Lung (tissue), 11 donors: ENCODE measurements at regions not wholly inside any gene's neighbourhood (a gene's known extent, or its start where the extent isn't known, plus 50 kb on each side); places are given as distances from the start of the nearest gene placed in this dataset.
"Not testable (repeated sequence)": the region's sequence is repeated elsewhere in the genome, so short reads cannot be mapped to it uniquely, and the experiment has no call there.

Experiments used
- ATAC-seq: fragments of 200-7000 bp; cut with Tn5 transposase; one replicate; pipeline ENCODE4 v1.9.1; 2020; ENCODE audit warnings: moderate number of reproducible peaks; ENCODE audit not compliant: insufficient read depth, low FRiP score
- DNase-seq, 3 donors: peaks; one replicate each; pipeline ENCODE4 v3.0.0-alpha.2; 2013 to 2017
- H3K27ac ChIP-seq, 2 donors: one replicate each; pipeline ENCODE4 v1.5.1; 2013; ENCODE audit warnings: mild to moderate bottlenecking in 2 of 2, moderate library complexity in 2 of 2, control low read depth in 1 of 2, inconsistent platforms in 1 of 2, low read depth in 1 of 2, low read length in 1 of 2
- H3K27me3 ChIP-seq, 3 donors: one replicate each; pipeline ENCODE4 v1.5.1; 2013; ENCODE audit warnings: low read length in 2 of 3; ENCODE audit not compliant: control insufficient read depth in 3 of 3, insufficient read depth in 3 of 3
- H3K36me3 ChIP-seq, 4 donors: one replicate each; pipeline ENCODE4 v1.5.1; 2013; ENCODE audit warnings: low read length in 4 of 4, mild to moderate bottlenecking in 1 of 4, moderate library complexity in 1 of 4; ENCODE audit not compliant: control insufficient read depth in 4 of 4, insufficient read depth in 4 of 4
- H3K4me1 ChIP-seq, 5 donors: one replicate each; pipeline ENCODE4 v1.5.1; 2013; ENCODE audit warnings: low read length in 5 of 5, mild to moderate bottlenecking in 2 of 5, moderate library complexity in 1 of 5; ENCODE audit not compliant: control insufficient read depth in 5 of 5, insufficient read depth in 5 of 5
- H3K4me3 ChIP-seq: one replicate; pipeline ENCODE4 v1.5.1; 2013; ENCODE audit warnings: mild to moderate bottlenecking, control low read depth, moderate library complexity
- H3K9ac ChIP-seq, 2 donors: one replicate each; pipeline ENCODE4 v1.5.1; 2013; ENCODE audit warnings: low read length in 2 of 2, control low read depth in 1 of 2; ENCODE audit not compliant: insufficient read depth in 1 of 2
- H3K9me3 ChIP-seq, 4 donors: one replicate each; pipeline ENCODE4 v1.5.1; 2013; ENCODE audit warnings: low read length in 3 of 4, mild to moderate bottlenecking in 1 of 4, moderate library complexity in 1 of 4; ENCODE audit not compliant: control insufficient read depth in 4 of 4, insufficient read depth in 3 of 4
- WGBS, 2 donors: extraction: QIAGEN DNeasy Blood & Tissue Kit; methylation state at CpG; one replicate each; pipeline ENCODE4 v1.1.7; 2013; 5-methylcytosine and 5-hydroxymethylcytosine counted together
- TF ChIP-seq, protein P1 (sequence below): IDR thresholded peaks from 2 replicates; pipeline ENCODE4 v1.5.1; 2012; ENCODE audit warnings: mild to moderate bottlenecking; ENCODE audit errors: control extremely low read depth, extremely low read depth
- donor health status: control.
- donor health status: control.
- donor health status: Bipolar disorder and iron deficiency.
- donor health status: healthy.
- donor health status: DM: yes; HTN: yes; CAD: no.

DNA sequence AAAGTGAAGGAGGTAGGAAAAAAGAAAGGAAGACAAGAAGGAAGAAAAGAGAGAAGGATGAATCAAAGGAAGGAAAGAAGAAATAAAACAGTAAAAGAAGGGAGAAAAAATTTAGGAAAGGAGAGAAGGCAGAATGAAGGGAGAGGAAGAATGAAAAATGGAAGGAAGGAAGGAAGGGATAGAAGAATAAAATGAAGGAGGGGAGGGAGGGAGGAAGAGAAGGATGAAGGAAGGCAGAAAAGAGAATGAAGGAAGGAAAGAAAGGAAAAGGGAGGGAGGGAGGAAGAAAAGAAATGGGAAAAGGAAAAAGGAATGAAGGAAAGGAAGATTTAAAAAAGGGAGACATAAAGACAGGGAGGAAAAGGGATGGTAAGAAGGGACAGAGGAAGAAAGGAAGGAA is 393.7 kb upstream of the GRM7 start:
- H3K36me3 ChIP-seq: no peaks in the 10 kb centered on the region
- H3K9me3 ChIP-seq: peaks cover 0 to 2% (median 0%) of the 10 kb centered on the region in 4 donors
- TF ChIP-seq, protein P1, sequence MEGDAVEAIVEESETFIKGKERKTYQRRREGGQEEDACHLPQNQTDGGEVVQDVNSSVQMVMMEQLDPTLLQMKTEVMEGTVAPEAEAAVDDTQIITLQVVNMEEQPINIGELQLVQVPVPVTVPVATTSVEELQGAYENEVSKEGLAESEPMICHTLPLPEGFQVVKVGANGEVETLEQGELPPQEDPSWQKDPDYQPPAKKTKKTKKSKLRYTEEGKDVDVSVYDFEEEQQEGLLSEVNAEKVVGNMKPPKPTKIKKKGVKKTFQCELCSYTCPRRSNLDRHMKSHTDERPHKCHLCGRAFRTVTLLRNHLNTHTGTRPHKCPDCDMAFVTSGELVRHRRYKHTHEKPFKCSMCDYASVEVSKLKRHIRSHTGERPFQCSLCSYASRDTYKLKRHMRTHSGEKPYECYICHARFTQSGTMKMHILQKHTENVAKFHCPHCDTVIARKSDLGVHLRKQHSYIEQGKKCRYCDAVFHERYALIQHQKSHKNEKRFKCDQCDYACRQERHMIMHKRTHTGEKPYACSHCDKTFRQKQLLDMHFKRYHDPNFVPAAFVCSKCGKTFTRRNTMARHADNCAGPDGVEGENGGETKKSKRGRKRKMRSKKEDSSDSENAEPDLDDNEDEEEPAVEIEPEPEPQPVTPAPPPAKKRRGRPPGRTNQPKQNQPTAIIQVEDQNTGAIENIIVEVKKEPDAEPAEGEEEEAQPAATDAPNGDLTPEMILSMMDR: no peak
- no peak overlapping the region for H3K4me3 ChIP-seq
- no peak overlapping the region for H3K9ac ChIP-seq
- DNase-seq (no peak), ATAC-seq (no peak)
- H3K27me3 ChIP-seq: no peaks in the 10 kb centered on the region
- no peaks in the 10 kb centered on the region for H3K4me1 ChIP-seq
- H3K27ac ChIP-seq: no peak overlapping the region

DNA sequence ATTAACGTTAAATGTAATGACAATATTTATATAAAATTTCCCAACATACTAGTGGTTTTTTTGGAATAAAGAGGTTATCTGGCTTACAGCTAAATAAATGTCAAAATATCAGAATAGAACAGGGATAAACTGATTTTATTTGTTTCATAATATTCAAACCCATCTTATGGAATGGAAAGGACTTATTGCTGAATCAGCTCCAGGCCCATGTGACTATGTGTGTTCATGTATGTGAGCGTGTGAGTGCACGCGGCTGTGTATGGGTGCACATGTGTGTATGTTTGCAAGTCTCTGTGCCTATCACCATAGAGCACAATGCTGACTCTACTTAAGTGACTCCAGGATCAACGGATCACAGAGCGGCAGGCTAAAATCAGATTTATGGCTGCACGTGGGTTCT is 392.3 kb upstream of the GRM7 start:
- H3K4me3 ChIP-seq: no peak overlapping the region
- H3K27ac ChIP-seq: no peak overlapping the region
- TF ChIP-seq, protein P1: no peak
- H3K9ac ChIP-seq: no peak overlapping the region
- H3K9me3 ChIP-seq: peaks cover 0 to 2% (median 0%) of the 10 kb centered on the region in 4 donors
- H3K4me1 ChIP-seq: no peaks in the 10 kb centered on the region
- ATAC-seq: no peak
- 92% methylated on average over 7 of the region's 7 CpGs for WGBS, 2 donors
- H3K27me3 ChIP-seq: no peaks in the 10 kb centered on the region
- DNase-seq: no peak
- H3K36me3 ChIP-seq: no peaks in the 10 kb centered on the region

DNA sequence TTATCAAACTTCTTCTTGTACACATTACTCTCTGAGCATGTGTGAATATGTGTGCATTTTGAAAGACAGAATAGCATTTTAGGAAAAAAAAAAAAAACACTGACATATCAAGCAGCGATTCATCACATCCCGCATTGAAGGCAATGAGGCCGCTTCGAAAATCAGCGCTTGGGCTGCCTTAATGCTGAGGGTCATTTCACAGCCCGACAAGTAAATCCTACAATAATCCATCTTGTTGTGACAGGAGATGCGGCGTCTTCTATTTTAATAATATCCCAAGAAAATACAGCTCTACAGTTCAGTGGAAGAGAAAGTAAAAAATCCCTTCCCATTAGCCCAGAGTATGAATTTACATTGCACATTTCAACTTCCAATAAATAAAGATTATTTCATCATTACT is 389.2 kb upstream of the GRM7 start:
- Histone ChIP-seq H3K36me3 (no peaks in the 10 kb centered on the region), H3K27me3 (no peaks in the 10 kb centered on the region), H3K27ac (no peak overlapping the region), H3K9ac (no peak overlapping the region), H3K4me1 (no peaks in the 10 kb centered on the region), H3K9me3 (peaks cover 0 to 2% (median 0%) of the 10 kb centered on the region in 4 donors), H3K4me3 (no peak overlapping the region)
- ATAC-seq: no peak
- 66 to 80% methylated on average over 8 of the region's 8 CpGs for WGBS, 2 donors
- TF ChIP-seq, protein P1: no peak
- DNase-seq: no peak

DNA sequence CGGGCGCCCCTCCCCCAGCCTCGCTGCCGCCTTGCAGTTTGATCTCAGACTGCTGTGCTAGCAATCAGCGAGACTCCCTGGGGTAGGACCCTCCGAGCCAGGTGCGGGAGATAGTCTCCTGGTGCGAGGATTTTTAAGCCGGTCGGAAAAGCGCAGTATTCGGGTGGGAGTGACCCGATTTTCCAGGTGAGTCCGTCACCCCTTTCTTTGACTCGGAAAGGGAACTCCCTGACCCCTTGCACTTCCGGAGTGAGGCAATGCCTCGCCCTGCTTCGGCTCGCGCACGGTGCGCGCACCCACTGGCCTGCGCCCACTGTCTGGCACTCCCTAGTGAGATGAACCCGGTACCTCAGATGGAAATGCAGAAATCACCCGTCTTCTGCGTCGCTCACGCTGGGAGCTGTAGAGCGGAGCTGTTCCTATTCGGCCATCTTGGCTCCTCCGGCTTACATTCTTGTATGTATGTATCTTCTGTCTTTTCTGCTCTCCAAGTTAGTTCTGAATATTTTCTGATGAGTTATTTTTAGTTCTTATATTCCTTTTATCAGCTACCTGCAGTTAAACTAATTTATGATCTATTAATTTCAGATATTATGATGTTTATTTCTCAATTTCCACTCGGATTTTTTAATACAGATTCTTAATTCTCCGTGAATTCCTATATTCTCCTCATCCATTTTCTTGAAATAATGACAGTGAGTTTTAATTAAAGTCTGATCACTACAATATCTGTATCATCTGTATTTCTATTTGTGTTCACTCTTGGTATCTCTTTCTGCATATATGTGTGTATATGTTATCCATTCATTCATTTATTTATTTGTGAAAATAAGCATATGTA is 370.2 kb upstream of the GRM7 start:
- ATAC-seq, H3K4me3 ChIP-seq, H3K4me1 ChIP-seq, H3K27ac ChIP-seq, H3K9ac ChIP-seq, DNase-seq, H3K27me3 ChIP-seq, H3K36me3 ChIP-seq, H3K9me3 ChIP-seq: not testable (repeated sequence)
- 89 to 91% methylated on average over 20 to 33 of the region's 34 CpGs for WGBS, 2 donors
